ENCODE measurements at regions not wholly inside any gene's neighbourhood (a gene's known extent, or its start where the extent isn't known, plus 50 kb on each side); places are given as distances from the start of the nearest gene placed in this dataset.

DNA sequence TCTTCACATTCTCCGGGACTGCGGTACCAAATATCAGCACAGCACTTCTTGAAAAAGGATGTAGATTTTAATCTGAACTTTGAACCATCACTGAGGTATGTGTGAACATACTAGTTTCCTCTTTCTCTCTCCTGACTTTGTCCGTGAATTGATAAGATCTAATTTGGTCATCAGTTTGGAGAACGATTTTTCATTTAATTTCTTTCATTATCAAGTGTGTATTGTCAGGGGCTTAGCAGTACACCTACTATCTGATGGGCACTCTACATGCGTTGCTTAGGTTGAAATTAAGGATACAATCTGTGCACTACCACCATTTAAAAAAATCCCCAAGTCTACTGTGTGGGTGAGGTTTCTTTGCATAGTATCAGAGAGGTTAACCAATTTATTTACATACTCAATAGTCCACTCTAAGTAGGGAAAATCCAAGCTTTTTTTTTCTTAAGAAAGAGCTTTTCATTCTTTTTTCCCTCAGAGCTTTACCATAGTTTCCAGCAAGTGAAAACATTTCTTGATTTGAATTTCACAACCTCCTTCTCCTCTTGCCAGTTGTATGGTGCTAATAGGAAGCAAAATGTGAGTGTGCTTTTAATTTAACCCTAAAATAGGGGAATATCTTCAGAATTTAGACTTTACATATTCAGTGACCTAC is 105.4 kb upstream of the ESR1 start:
- DNase-seq (ENCODE audit: low read depth in 2 of 2) = no peak

GRCh38 chr6:151702851-151703658 is 104.4 kb upstream of the ESR1 start:
- DNase-seq (ENCODE audit: low read depth in 2 of 2) = no peak

DNA sequence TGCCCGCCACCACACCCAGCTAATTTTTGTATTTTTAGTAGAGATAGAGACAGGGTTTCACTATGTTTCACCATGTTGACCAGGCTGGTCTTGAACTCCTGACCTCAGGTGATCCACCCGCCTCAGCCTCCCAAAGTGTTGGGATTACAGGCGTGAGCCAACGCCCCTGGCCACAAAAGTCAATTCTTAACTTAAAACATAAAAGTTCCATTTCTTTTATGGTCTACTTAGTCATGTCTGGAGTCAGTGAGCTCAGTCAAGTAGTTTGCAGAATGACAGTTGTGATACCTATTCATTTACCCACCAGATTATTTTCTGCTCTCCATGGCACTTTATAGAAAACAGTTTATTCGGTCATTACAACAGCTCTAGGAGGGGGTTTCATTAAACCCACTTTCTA is 103.1 kb upstream of the ESR1 start:
- no peak for DNase-seq (ENCODE audit: low read depth in 2 of 2)

GRCh38 chr6:151705993-151706733 is 101.3 kb upstream of the ESR1 start:
- DNase-seq (ENCODE audit: low read depth in 2 of 2) = no peak

- DNase-seq (ENCODE audit: low read depth in 2 of 2) = no peak
These were observed 98.2 kb upstream of the ESR1 start for GRCh38 chr6:151709329-151709728.

- DNase-seq (ENCODE audit: low read depth in 2 of 2) = no peak
These were observed 91.0 kb upstream of the ESR1 start for GRCh38 chr6:151716526-151716932.

- DNase-seq (ENCODE audit: low read depth in 2 of 2) = no peak
These were observed 88.4 kb upstream of the ESR1 start for GRCh38 chr6:151719070-151719469.

DNA sequence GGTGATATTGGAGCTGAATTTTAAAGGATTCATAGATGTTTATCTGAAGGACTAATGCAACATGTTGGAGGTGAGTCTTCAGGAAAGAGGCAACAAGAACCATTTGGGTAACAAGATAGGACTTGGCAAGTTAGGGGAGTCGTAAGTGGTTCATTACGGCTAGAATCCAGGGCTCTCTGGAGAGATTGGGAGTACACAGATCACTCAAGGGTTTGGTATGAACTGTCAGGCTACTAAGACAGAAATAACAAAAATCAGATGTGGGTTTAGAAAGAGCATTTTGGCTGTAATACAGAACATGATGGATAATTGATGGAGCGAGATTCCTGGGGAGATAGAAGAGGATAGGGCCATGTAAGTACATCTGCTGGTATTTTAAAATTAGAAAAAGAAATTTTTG is 86.3 kb upstream of the ESR1 start:
- DNase-seq (ENCODE audit: low read depth in 2 of 2) = no peak

DNA sequence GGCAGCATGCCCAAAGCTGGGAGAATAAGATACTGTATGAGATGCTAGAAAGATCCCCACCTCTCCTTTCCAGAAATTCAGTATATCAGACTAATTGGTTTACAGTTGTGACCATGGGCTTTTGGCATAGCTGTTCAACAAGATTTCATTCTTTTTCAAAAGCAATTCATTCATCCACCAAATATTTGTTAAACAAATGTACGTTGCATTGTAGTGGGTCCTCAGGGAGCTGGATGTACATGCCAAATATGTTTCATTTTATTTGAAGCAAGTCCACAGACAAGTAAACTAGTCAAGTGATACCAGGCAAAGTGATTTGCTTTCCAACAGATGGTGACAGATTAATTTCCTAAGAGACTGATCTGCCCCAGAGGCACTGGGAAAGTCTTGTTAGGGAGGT is 85.8 kb upstream of the ESR1 start:
- DNase-seq (ENCODE audit: low read depth in 2 of 2) = no peak

- DNase-seq (ENCODE audit: low read depth in 2 of 2) = no peak
These were observed 85.1 kb upstream of the ESR1 start for GRCh38 chr6:151722342-151722741.

GRCh38 chr6:151723152-151723551 is 84.3 kb upstream of the ESR1 start:
- peak; percentile 15 to 19 for DNase-seq (ENCODE audit: low read depth in 2 of 2)

GRCh38 chr6:151729829-151730495 is 77.5 kb upstream of the ESR1 start:
- no peak for DNase-seq (ENCODE audit: low read depth in 2 of 2)

GRCh38 chr6:151730496-151730870 is 77.0 kb upstream of the ESR1 start:
- no peak for DNase-seq (ENCODE audit: low read depth in 2 of 2)

GRCh38 chr6:151731313-151731712 is 76.2 kb upstream of the ESR1 start:
- DNase-seq (ENCODE audit: low read depth in 2 of 2) = no peak

DNA sequence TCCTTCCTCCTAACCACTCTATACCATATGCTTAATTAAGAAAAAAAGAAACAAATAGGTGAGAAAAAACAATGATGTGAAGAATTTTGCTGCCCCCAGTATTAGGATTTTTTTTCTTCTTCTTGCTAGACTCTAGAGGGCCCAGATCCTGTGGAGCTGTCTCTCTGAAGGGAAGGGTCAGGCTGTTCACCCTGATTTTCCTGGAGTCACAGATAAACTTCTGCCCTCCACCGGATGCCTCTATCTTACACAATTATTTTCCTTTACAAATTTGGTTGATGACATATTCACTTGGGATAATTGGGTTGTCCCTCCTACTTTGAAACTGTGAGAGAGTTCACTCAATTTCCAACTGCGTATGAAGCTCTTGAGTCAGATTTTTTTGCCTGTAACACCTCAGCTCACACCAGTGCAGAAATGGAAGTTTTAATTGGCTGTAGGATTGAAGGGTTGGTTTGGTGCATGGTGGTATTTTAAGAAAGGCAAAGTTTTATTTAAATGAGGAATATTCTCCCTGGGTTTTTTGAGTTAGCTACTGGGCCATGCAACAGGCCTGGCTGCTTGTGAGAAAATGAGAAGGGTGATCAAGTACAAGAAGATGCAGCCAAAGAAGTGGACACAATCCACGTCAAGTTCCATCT is 73.7 kb upstream of the ESR1 start:
- no peak for DNase-seq (ENCODE audit: low read depth in 2 of 2)

DNA sequence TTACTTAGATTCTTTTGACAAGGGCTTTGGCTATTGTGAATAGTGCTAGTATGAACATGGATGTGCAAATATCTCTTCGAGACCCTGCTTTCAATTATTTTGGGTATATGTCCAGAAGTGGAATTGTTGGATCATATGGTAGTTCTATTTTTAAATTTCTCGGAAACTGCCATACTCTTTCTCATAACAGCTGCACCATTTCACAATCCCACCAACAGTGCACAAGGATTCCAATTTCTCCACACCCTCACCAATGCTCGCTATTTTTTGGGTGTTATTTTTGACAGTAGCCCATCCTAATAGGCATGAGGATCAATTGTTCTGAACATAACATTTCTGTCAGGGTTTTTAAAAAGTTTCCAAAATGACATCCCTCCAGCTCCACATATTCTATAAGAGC is 69.2 kb upstream of the ESR1 start:
- DNase-seq (ENCODE audit: low read depth in 2 of 2) = no peak

GRCh38 chr6:151738960-151739359 is 68.5 kb upstream of the ESR1 start:
- DNase-seq (ENCODE audit: low read depth in 2 of 2) = no peak

GRCh38 chr6:151740820-151741219 is 66.7 kb upstream of the ESR1 start:
- no peak for DNase-seq (ENCODE audit: low read depth in 2 of 2)

DNA sequence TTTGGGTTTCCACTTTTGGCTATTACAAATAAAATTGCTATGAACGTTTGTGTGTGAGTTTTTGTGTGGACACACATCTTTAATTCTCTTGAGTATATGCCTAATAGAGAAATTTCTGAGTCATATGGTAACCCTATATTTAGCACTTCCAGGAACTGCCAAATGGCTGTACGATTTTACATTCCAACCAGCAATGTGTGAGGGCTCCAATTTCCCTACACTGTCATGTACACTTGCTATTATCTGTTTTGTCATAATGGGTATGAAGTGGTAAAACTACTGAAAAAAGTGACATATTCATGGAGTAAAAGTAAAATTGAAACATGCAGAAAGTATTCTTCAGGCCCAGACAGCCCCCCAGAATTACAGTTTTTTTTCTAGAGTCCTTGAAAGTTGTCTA is 59.6 kb upstream of the ESR1 start:
- no peak for DNase-seq (ENCODE audit: low read depth in 2 of 2)

- no peak for DNase-seq (ENCODE audit: low read depth in 2 of 2)
These were observed 58.1 kb upstream of the ESR1 start for GRCh38 chr6:151749341-151749740.

DNA sequence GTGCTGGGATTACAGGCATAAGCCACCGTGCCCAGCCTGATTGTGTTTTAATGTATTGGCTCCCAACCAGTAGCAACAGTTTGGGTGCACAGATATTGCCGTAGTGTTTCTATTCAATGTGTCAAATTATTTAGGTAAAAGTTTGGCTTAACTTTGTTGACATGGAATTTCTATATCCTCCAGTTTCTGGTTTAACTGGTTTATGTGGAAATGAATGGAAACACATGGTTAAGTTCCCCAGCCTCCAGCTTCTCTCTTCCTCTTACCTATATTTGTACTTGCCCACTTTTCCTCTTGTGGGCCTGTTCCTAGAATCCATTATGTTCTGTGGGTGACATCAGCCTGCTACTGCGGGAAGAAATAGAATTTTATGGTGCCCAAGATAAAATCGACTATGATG is 53.9 kb upstream of the ESR1 start:
- DNase-seq (ENCODE audit: low read depth in 2 of 2) = no peak

GRCh38 chr6:151757506-151757955 is 50.0 kb upstream of the ESR1 start:
- DNase-seq (ENCODE audit: low read depth in 2 of 2) = no peak
